GM12878 (cell line): ENCODE measurements at regions not wholly inside any gene's neighbourhood (a gene's known extent, or its start where the extent isn't known, plus 50 kb on each side); places are given as distances from the start of the nearest gene placed in this dataset.

Experiments
- ATAC-seq: fragments of 200-7000 bp; cut with Tn5 transposase; 3 replicates; pipeline ENCODE4 v1.9.1; 2020; ENCODE audit warnings: mild to moderate bottlenecking, moderate library complexity
- BruUV-seq: library from RNA; stranded (reverse); fragments of 400-500 nt; replicated peaks from 2 replicates; lab custom pipeline; 2021; lab: Mats Ljungman, UMichigan
- CTCF ChIA-PET: fragments of 300-600 bp; sonication (Branson Sonifier 250); formaldehyde crosslinking; extraction: SDS; loops from one replicate; lab custom pipeline; 2021; ENCODE audit warnings: inconsistent platforms; lab: Yijun Ruan, JAX
- POLR2A ChIA-PET: fragments of 350-600 bp; formaldehyde crosslinking; extraction: SDS; loops from one replicate; lab custom pipeline; 2021; ENCODE audit warnings: inconsistent platforms; lab: Charles Lee
- RAD21 ChIA-PET: fragments of 300-600 bp; sonication (Branson Sonifier 250); formaldehyde crosslinking; loops from one replicate; lab custom pipeline; 2023; ENCODE audit warnings: antibody characterized with exemption; ENCODE audit not compliant: unreplicated experiment; lab: Charles Lee
- SMC1A ChIA-PET: fragments of 300-600 bp; sonication (Branson Sonifier 250); formaldehyde crosslinking; loops from one replicate; lab custom pipeline; 2023; ENCODE audit not compliant: unreplicated experiment, uncharacterized antibody; lab: Charles Lee
- DNase-seq: peaks from one replicate; pipeline ENCODE4 v3.0.0-alpha.2; 2011; ENCODE audit warnings: low read depth, low spot score
- FAIRE-seq: peaks from 3 replicates; lab custom pipeline; 2011; peaks lifted over from hg19 to GRCh38; lab: Jason Lieb, UNC
- H2AFZ ChIP-seq: 2 replicates; pipeline ENCODE4 v1.6.0; 2011; ENCODE audit warnings: low read depth, low read length, control low read depth; ENCODE audit not compliant: control insufficient read depth
- H3K27ac ChIP-seq: 2 replicates; pipeline ENCODE4 v1.5.1; 2011; ENCODE audit warnings: control low read depth; ENCODE audit not compliant: control insufficient read depth, insufficient read depth
- H3K27me3 ChIP-seq, 2 experiments: replicated peaks in 1 of 2; 2 replicates each; pipeline versions ENCODE4 v1.6.0 to v1.6.1; 2011; ENCODE audit warnings: low read length in 1 of 2; ENCODE audit not compliant: control insufficient read depth in 2 of 2, insufficient read depth in 2 of 2
- H3K36me3 ChIP-seq, 2 experiments: 2 replicates each; pipeline ENCODE4 v1.5.1; 2011; ENCODE audit warnings: low read length in 1 of 2; ENCODE audit not compliant: control insufficient read depth in 2 of 2, insufficient read depth in 2 of 2
- H3K4me1 ChIP-seq: 2 replicates; pipeline ENCODE4 v1.6.1; 2011; ENCODE audit warnings: mild to moderate bottlenecking, low read length, moderate library complexity, mixed read lengths; ENCODE audit not compliant: control insufficient read depth, insufficient read depth
- H3K4me2 ChIP-seq: 2 replicates; pipeline ENCODE4 v1.6.0; 2011; ENCODE audit warnings: control low read depth; ENCODE audit not compliant: control insufficient read depth, insufficient read depth
- H3K4me3 ChIP-seq: fragments of 200-600 bp; sonication (generic); 2 replicates; pipeline ENCODE4 v1.5.1; 2016
- H3K79me2 ChIP-seq: 2 replicates; pipeline ENCODE4 v1.6.0; 2011; ENCODE audit warnings: low read length; ENCODE audit not compliant: control insufficient read depth, insufficient read depth
- H3K9ac ChIP-seq: 2 replicates; pipeline ENCODE4 v1.8.0; 2011; ENCODE audit warnings: low read length, control low read depth, mixed read lengths; ENCODE audit not compliant: control insufficient read depth, insufficient read depth
- H3K9me3 ChIP-seq: replicated peaks from 3 replicates; pipeline ENCODE4 v1.5.1; 2011; ENCODE audit warnings: mild to moderate bottlenecking, low read length; ENCODE audit not compliant: control insufficient read depth, insufficient read depth
- H4K20me1 ChIP-seq: 2 replicates; pipeline ENCODE4 v1.6.0; 2011; ENCODE audit not compliant: control insufficient read depth, insufficient read depth
- EED ChIP-seq: sonication (generic); IDR thresholded peaks from 2 replicates; pipeline ENCODE4 v1.6.1; 2016; ENCODE audit warnings: antibody characterized with exemption, low read depth
- EZH2 ChIP-seq: IDR thresholded peaks from 2 replicates; pipeline ENCODE4 v1.6.1; 2012; ENCODE audit warnings: low read depth, mild to moderate bottlenecking, control low read depth, inconsistent platforms, low read length, borderline replicate concordance; ENCODE audit not compliant: control insufficient read depth
- MEF2B ChIP-seq: fragments of 450-650 bp; IDR thresholded peaks from 2 replicates; pipeline ENCODE4 v1.6.1; 2018; ENCODE audit warnings: mild to moderate bottlenecking, moderate library complexity; ENCODE audit not compliant: partially characterized antibody, poor library complexity, severe bottlenecking
- MYC ChIP-seq: IDR thresholded peaks from 2 replicates; pipeline ENCODE4 v1.6.1; 2011; ENCODE audit warnings: mild to moderate bottlenecking, low read length, moderate library complexity, inconsistent platforms; ENCODE audit not compliant: insufficient read depth, insufficient replicate concordance, insufficient read length, severe bottlenecking
- RUNX3 ChIP-seq: IDR thresholded peaks from 2 replicates; pipeline ENCODE4 v1.6.1; 2012; ENCODE audit warnings: low read length, inconsistent platforms
- ZBTB33 ChIP-seq: fragments of 450-650 bp; IDR thresholded peaks from 2 replicates; pipeline ENCODE4 v1.6.1; 2017; ENCODE audit warnings: mild to moderate bottlenecking
- WGBS: methylation state at CpG from one replicate; pipeline ENCODE4 v1.1.6; 2016; ENCODE audit warnings: low lambda C conversion rate; ENCODE audit not compliant: insufficient replicate concordance, insufficient coverage; ENCODE audit errors: missing lambda C conversion rate; 5-methylcytosine and 5-hydroxymethylcytosine counted together
- in situ Hi-C: fragments of 300-500 bp; cut with MboI; formaldehyde crosslinking; loops from 9 replicates; pipeline ENCODE4 v1.14.3; 2018; ENCODE audit warnings: mixed read lengths
- intact Hi-C: fragments of 100-400 bp; cut with micrococcal nuclease; formaldehyde crosslinking; loops from one replicate; pipeline ENCODE4 v1.14.2; 2022; ENCODE audit not compliant: unreplicated experiment

GRCh38 chr13:30120133-30120822, 187.1 kb downstream of the KATNAL1 start (continued):
- TF ChIP-seq ZBTB33 (no peak), EZH2 (no peak), MEF2B (no peak)

- ChIA-PET SMC1A (interaction anchor here (1.2 to 2.5 kb wide), 4 partner anchors 12 to 273 kb away, joined by 3 to 8 read pairs (median 4); no protein-coding TSS in a partner anchor), RAD21 (interaction anchor here (1.1 to 2.0 kb wide), 2 partner anchors 183 to 348 kb away, joined by 3 to 4 read pairs; no protein-coding TSS in a partner anchor), POLR2A (interaction anchor here (0.7 kb wide), 1 partner anchor 12 kb away, joined by 4 read pairs; no protein-coding TSS in a partner anchor), CTCF (interaction anchor here (0.8 to 1.6 kb wide), 4 partner anchors 13 to 348 kb away, joined by 3 to 5 read pairs (median 4); no protein-coding TSS in a partner anchor)
- Histone ChIP-seq H3K79me2 (no peaks in the 10 kb centered on the region), H3K9me3 (no peaks in the 10 kb centered on the region), H2AFZ (peak overlapping the region; percentile 35), H3K4me2 (peak overlapping the region; percentile 17; the same call in 1 of the 2 replicates), H3K36me3 (no peaks in the 10 kb centered on the region), H3K9ac (no peak overlapping the region), H3K27ac (no peak overlapping the region; the same call in 1 of the 2 replicates), H3K4me1 (peaks cover 9% of the 10 kb centered on the region; the same call in 1 of the 2 replicates), H4K20me1 (no peaks in the 10 kb centered on the region), H3K4me3 (no peak overlapping the region), H3K27me3 (no peaks in the 10 kb centered on the region)
- BruUV-seq, result no TSS peak
- WGBS, result 33% methylated on average over 6 of the region's 6 CpGs
- DNase-seq (no peak), ATAC-seq (no peak), FAIRE-seq (no peak)
- in situ Hi-C loops, result loop anchor here (5.0 kb wide), 3 partner anchors 272 to 612 kb away; no protein-coding TSS in a partner anchor
- intact Hi-C loops, result no loop called here
- peak; percentile 29; the same call in 1 of the 2 replicates for TF ChIP-seq RUNX3
- 0 out of 2 replicates have a peak, but pooled peaks have one; percentile 12 for TF ChIP-seq EED
- TF ChIP-seq MYC, result no peak
These were observed 187.9 kb downstream of the KATNAL1 start for GRCh38 chr13:30119476-30119875.
